Endothelial cell of umbilical vein (primary cell): ENCODE measurements at regions not wholly inside any gene's neighbourhood (a gene's known extent, or its start where the extent isn't known, plus 50 kb on each side); places are given as distances from the start of the nearest gene placed in this dataset.

Experiments
- BruUV-seq: library from RNA; stranded (reverse); fragments of 400-500 nt; replicated peaks from 2 replicates; lab custom pipeline; 2021; lab: Mats Ljungman, UMichigan
- CTCF ChIA-PET: fragments of 300-600, 350-600 bp; sonication (Branson Sonifier 250); formaldehyde crosslinking; loops from one replicate; lab custom pipeline; 2021; ENCODE audit warnings: antibody characterized with exemption, inconsistent platforms; lab: Charles Lee
- POLR2A ChIA-PET: fragments of 300-600, 350-600 bp; sonication (Branson Sonifier 250); formaldehyde crosslinking; loops from one replicate; lab custom pipeline; 2021; ENCODE audit warnings: antibody characterized with exemption, inconsistent platforms; lab: Charles Lee
- DNase-seq: peaks from one replicate; pipeline ENCODE4 v3.0.0-alpha.2; 2011; ENCODE audit warnings: low read depth, low spot score
- FAIRE-seq: peaks from 2 replicates; lab custom pipeline; 2011; peaks lifted over from hg19 to GRCh38; lab: Jason Lieb, UNC
- H2AFZ ChIP-seq: 2 replicates; pipeline ENCODE4 v1.6.0; 2012; ENCODE audit warnings: low read depth, low read length, control low read depth, inconsistent platforms
- H3K27ac ChIP-seq: 2 replicates; pipeline ENCODE4 v1.5.1; 2011; ENCODE audit warnings: low read depth, mild to moderate bottlenecking, control low read depth, low read length, moderate library complexity; ENCODE audit not compliant: insufficient read depth
- H3K27me3 ChIP-seq, 2 experiments: 2 replicates each; pipeline versions ENCODE4 v1.6.0 to v1.6.1; 2011; ENCODE audit warnings: low read length in 2 of 2, mixed read lengths in 1 of 2; ENCODE audit not compliant: control insufficient read depth in 2 of 2, insufficient read depth in 2 of 2
- H3K36me3 ChIP-seq, 2 experiments: 2 replicates in 1 of 2; 3 replicates in 1 of 2; pipeline ENCODE4 v1.5.1; 2011; ENCODE audit warnings: low read length in 2 of 2, mild to moderate bottlenecking in 1 of 2, moderate library complexity in 1 of 2; ENCODE audit not compliant: control insufficient read depth in 2 of 2, insufficient read depth in 2 of 2; ENCODE audit errors: extremely low read depth in 1 of 2
- H3K4me1 ChIP-seq: 3 replicates; pipeline ENCODE4 v1.5.1; 2011; ENCODE audit warnings: mild to moderate bottlenecking, low read length; ENCODE audit not compliant: control insufficient read depth, insufficient read depth; ENCODE audit errors: extremely low read depth
- H3K4me2 ChIP-seq: 2 replicates; pipeline ENCODE4 v1.6.1; 2011; ENCODE audit warnings: low read length, control low read depth, mixed read lengths; ENCODE audit not compliant: insufficient read depth
- H3K4me3 ChIP-seq, 3 experiments: fragments of 200-600 bp in 1 of 3; sonication (generic), shearing (Covaris generic) in 1 of 3; replicated peaks in 1 of 3; 2 replicates each; pipeline ENCODE4 v1.5.1; 2011 to 2016; ENCODE audit warnings: control low read depth in 3 of 3, low read length in 3 of 3, mild to moderate bottlenecking in 2 of 3, inconsistent platforms in 1 of 3, low read depth in 1 of 3, moderate library complexity in 1 of 3; ENCODE audit not compliant: insufficient read depth in 1 of 3
- H3K79me2 ChIP-seq: 2 replicates; pipeline ENCODE4 v1.6.0; 2012; ENCODE audit warnings: low read length, inconsistent platforms; ENCODE audit not compliant: control insufficient read depth, insufficient read depth
- H3K9ac ChIP-seq: replicated peaks from 2 replicates; pipeline ENCODE3; 2011; ENCODE audit warnings: low read length, control low read depth; ENCODE audit not compliant: insufficient read depth; ENCODE audit errors: extremely low read depth
- H3K9me1 ChIP-seq: replicated peaks from 3 replicates; pipeline ENCODE4 v1.6.0; 2011; ENCODE audit warnings: mild to moderate bottlenecking, low read length; ENCODE audit not compliant: control insufficient read depth, insufficient read depth; ENCODE audit errors: extremely low read depth
- H3K9me3 ChIP-seq: replicated peaks from 2 replicates; pipeline ENCODE4 v1.5.1; 2012; ENCODE audit warnings: low read length, inconsistent platforms; ENCODE audit not compliant: control insufficient read depth, insufficient read depth
- H4K20me1 ChIP-seq: replicated peaks from 2 replicates; pipeline ENCODE3; 2011; ENCODE audit warnings: mild to moderate bottlenecking, low read length; ENCODE audit not compliant: control insufficient read depth, insufficient read depth; ENCODE audit errors: extremely low read depth
- EZH2 ChIP-seq: IDR thresholded peaks from 2 replicates; pipeline ENCODE4 v1.6.1; 2012; ENCODE audit warnings: borderline replicate concordance, low read depth, mild to moderate bottlenecking, moderate library complexity, low read length, inconsistent platforms; ENCODE audit not compliant: severe bottlenecking
- FOS ChIP-seq: IDR thresholded peaks from 2 replicates; pipeline ENCODE4 v1.6.1; 2011; ENCODE audit warnings: mild to moderate bottlenecking, low read length, moderate library complexity, borderline replicate concordance; ENCODE audit not compliant: insufficient read depth
- GATA2 ChIP-seq: IDR thresholded peaks from 2 replicates; pipeline ENCODE4 v1.7.0; 2011; ENCODE audit warnings: low read depth, mild to moderate bottlenecking, moderate library complexity, mixed read lengths, low read length; ENCODE audit not compliant: insufficient read length, insufficient read depth
- JUN ChIP-seq: IDR thresholded peaks from 2 replicates; pipeline ENCODE4 v1.6.1; 2011; ENCODE audit warnings: borderline replicate concordance, low read depth; ENCODE audit not compliant: insufficient read length, insufficient read depth
- MYC ChIP-seq: IDR thresholded peaks from one replicate; pipeline ENCODE4 v1.6.1; 2011; ENCODE audit warnings: mild to moderate bottlenecking, low read depth, low read length
- POLR2A ChIP-seq: IDR thresholded peaks from 2 replicates; pipeline ENCODE4 v1.6.1; 2012; ENCODE audit warnings: low read depth, mild to moderate bottlenecking, control low read depth, low read length
- POLR2AphosphoS5 ChIP-seq: IDR thresholded peaks from 2 replicates; pipeline ENCODE4 v1.6.1; 2012; ENCODE audit warnings: low read depth, mild to moderate bottlenecking, control low read depth, low read length, moderate library complexity; ENCODE audit not compliant: insufficient read depth
- dilution Hi-C: fragments of 300-500 bp; cut with MboI; formaldehyde crosslinking; loops from one replicate; pipeline ENCODE4 v1.15.0; 2019; ENCODE audit warnings: low sequenced_read_pairs; ENCODE audit not compliant: extremely low pct_ligation_motif_present
- intact Hi-C: fragments of 100-400 bp; cut with micrococcal nuclease; formaldehyde crosslinking; loops from one replicate; pipeline ENCODE4 v1.10.0; 2022
- TF ChIP-seq, protein P1 (sequence below), 2 donors: IDR thresholded peaks; 1 replicate in 1 of 2; 2 replicates in 1 of 2; pipeline ENCODE4 v1.5.1; 2011; ENCODE audit warnings: low read length in 2 of 2, mild to moderate bottlenecking in 2 of 2, moderate library complexity in 2 of 2, control low read depth in 1 of 2, inconsistent platforms in 1 of 2, low read depth in 1 of 2; ENCODE audit not compliant: insufficient read depth in 1 of 2; ENCODE audit errors: extremely low read depth in 1 of 2
- TF ChIP-seq, protein P2 (sequence below): IDR thresholded peaks from 2 replicates; pipeline ENCODE4 v1.6.1; 2011; ENCODE audit not compliant: insufficient read depth, insufficient read length

DNA sequence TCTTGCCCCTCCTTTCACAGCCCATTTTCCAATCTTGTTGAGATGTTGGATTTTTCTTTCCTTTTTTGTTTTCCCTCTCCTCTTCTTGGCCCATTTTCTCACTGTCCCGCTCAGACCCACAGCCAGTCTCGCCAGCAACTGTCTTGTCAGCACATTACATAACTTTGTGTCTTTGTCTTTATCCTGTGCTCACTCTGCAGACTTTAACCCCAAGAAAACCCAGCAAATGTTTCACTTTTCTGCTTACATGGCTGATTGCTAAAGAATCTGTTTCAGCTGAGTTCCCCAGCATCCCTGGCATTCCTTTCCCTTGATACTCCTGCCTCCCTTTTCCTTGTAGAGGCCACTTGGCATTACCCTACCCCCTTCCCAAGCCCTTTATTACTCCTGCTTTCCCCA is 74.6 kb downstream of the ZNF648 start:
- Histone ChIP-seq H3K9me3 (no peaks in the 10 kb centered on the region), H2AFZ (no peak overlapping the region), H3K27me3 (no peaks in the 10 kb centered on the region), H3K9ac (no peak overlapping the region), H3K27ac (no peak overlapping the region), H3K9me1 (no peaks in the 10 kb centered on the region), H4K20me1 (no peaks in the 10 kb centered on the region), H3K79me2 (no peaks in the 10 kb centered on the region), H3K4me3 (no peak overlapping the region), H3K4me2 (no peak overlapping the region), H3K4me1 (no peaks in the 10 kb centered on the region), H3K36me3 (no peaks in the 10 kb centered on the region)
- BruUV-seq, result no TSS peak
- dilution Hi-C loops (no loop called here), intact Hi-C loops (no loop called here)
- CTCF ChIA-PET, result no interaction called here
- FAIRE-seq (no peak), DNase-seq (no peak)
- TF ChIP-seq MYC (no peak), FOS (no peak), POLR2AphosphoS5 (no peak), GATA2 (no peak), EZH2 (no peak), POLR2A (no peak), JUN (no peak)
- TF ChIP-seq, protein P1, sequence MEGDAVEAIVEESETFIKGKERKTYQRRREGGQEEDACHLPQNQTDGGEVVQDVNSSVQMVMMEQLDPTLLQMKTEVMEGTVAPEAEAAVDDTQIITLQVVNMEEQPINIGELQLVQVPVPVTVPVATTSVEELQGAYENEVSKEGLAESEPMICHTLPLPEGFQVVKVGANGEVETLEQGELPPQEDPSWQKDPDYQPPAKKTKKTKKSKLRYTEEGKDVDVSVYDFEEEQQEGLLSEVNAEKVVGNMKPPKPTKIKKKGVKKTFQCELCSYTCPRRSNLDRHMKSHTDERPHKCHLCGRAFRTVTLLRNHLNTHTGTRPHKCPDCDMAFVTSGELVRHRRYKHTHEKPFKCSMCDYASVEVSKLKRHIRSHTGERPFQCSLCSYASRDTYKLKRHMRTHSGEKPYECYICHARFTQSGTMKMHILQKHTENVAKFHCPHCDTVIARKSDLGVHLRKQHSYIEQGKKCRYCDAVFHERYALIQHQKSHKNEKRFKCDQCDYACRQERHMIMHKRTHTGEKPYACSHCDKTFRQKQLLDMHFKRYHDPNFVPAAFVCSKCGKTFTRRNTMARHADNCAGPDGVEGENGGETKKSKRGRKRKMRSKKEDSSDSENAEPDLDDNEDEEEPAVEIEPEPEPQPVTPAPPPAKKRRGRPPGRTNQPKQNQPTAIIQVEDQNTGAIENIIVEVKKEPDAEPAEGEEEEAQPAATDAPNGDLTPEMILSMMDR (IDR thresholded peaks at IDR 0.05; ENCODE audit: extremely low read depth in 1 of 2, insufficient read depth in 1 of 2, low read depth in 1 of 2, low read length in 2 of 2), result no peak
- TF ChIP-seq, protein P2, sequence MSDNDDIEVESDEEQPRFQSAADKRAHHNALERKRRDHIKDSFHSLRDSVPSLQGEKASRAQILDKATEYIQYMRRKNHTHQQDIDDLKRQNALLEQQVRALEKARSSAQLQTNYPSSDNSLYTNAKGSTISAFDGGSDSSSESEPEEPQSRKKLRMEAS, result no peak
- POLR2A ChIA-PET, result no interaction called here
